ENCODE measurements at regions not wholly inside any gene's neighbourhood (a gene's known extent, or its start where the extent isn't known, plus 50 kb on each side); places are given as distances from the start of the nearest gene placed in this dataset.

DNA sequence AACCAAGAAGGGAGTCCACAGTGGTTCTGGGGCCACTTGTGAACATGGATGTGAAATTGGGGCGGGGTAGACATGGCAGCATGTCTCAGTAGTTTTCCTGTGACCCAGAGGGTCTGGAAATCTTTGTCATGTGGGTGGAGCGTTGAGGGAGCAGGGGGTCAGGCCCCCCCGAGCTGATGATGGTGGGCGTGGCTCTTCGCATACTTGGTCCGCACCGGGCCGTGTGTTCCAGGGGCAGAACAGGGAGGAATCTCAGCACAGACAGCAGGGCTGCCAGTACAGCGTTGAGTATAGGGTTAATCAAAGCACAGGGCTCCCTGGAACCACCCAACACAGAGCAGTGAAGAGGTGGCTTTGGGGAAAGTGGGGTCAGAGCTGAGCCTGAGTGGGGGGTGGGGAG is 267.5 kb downstream of the SEC14L1 start:
- Histone ChIP-seq H3K79me2 (ENCODE audit: insufficient read depth, low read depth) (peaks cover 87% of the 10 kb centered on the region), H3K27ac (no peak overlapping the region), H3K4me3 (IDR thresholded peaks at IDR 0.05; ENCODE audit: insufficient read depth, low read depth, low read length) (no peak overlapping the region), H3K9ac (no peak overlapping the region), H3K27me3 (ENCODE audit: insufficient read depth, low read depth) (no peaks in the 10 kb centered on the region), H3K36me3 (ENCODE audit: insufficient read depth) (no peaks in the 10 kb centered on the region), H3K4me1 (ENCODE audit: low read depth, poor library complexity, severe bottlenecking) (peaks cover 26% of the 10 kb centered on the region), H4K20me1 (ENCODE audit: insufficient read depth) (peaks cover 7% of the 10 kb centered on the region; the same call in 1 of the 2 replicates), H3K4me2 (no peak overlapping the region), H2AFZ (ENCODE audit: low read depth) (no peak overlapping the region)
- TF ChIP-seq, protein P1, sequence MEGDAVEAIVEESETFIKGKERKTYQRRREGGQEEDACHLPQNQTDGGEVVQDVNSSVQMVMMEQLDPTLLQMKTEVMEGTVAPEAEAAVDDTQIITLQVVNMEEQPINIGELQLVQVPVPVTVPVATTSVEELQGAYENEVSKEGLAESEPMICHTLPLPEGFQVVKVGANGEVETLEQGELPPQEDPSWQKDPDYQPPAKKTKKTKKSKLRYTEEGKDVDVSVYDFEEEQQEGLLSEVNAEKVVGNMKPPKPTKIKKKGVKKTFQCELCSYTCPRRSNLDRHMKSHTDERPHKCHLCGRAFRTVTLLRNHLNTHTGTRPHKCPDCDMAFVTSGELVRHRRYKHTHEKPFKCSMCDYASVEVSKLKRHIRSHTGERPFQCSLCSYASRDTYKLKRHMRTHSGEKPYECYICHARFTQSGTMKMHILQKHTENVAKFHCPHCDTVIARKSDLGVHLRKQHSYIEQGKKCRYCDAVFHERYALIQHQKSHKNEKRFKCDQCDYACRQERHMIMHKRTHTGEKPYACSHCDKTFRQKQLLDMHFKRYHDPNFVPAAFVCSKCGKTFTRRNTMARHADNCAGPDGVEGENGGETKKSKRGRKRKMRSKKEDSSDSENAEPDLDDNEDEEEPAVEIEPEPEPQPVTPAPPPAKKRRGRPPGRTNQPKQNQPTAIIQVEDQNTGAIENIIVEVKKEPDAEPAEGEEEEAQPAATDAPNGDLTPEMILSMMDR (conservative IDR thresholded peaks at IDR 0.05; ENCODE audit: low read depth, low read length), result no peak

DNA sequence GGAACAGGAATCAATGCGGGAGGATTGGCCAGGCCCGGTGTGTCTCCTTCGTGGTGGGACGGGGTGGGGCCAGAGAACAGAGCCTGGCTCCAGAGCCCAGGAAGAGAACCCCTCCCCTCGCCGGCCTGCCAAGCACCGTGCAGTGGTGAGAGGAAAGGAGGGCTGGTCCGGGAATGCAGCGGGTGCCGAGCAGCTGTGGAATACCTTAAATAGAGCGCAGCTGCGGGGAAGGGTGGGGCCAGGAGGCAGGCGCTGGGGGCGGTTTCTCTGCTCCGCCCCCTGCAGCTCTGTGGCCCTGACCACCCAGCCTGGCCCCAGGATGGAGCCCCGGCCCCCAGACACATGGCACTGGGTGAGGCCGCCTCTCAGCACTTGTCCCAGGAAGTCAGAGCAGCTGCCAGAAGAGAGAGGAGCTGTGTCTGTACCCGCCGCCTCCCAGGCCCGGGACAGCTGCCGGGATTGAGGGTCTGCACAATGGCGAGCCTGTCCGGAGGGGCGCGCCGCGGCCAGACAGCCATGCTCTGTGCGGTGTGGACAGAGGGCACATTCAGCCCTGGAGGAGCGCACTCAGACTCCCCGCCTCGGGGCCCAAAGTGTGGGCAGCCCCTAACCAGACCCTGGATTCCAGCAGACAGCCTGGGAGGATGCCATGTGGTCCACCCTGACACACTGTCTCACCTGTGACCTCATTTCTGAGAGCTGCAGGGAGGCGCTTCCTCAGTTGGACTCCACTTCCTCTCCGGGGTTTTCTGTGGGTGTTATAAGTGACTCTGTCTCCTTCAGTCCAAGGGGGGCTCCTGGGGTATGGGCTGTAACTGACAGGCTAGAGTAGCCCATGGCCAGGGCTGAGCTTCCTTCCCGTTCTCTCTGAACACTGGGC is 268.8 kb downstream of the SEC14L1 start:
- TF ChIP-seq, protein P1 (conservative IDR thresholded peaks at IDR 0.05; ENCODE audit: low read depth, low read length), result no peak
- H3K4me3 ChIP-seq (IDR thresholded peaks at IDR 0.05; ENCODE audit: insufficient read depth, low read depth, low read length), result no peak overlapping the region
- H3K4me2 ChIP-seq, result no peak overlapping the region
- H4K20me1 ChIP-seq (ENCODE audit: insufficient read depth), result 0 out of 2 replicates have a peak, but pooled peaks cover under 1% of the 10 kb centered on the region
- H2AFZ ChIP-seq (ENCODE audit: low read depth), result no peak overlapping the region
- no peaks in the 10 kb centered on the region for H3K36me3 ChIP-seq (ENCODE audit: insufficient read depth)
- H3K4me1 ChIP-seq (ENCODE audit: low read depth, poor library complexity, severe bottlenecking), result peaks cover 27% of the 10 kb centered on the region
- H3K9ac ChIP-seq, result no peak overlapping the region
- no peaks in the 10 kb centered on the region for H3K27me3 ChIP-seq (ENCODE audit: insufficient read depth, low read depth)
- peaks cover 87% of the 10 kb centered on the region for H3K79me2 ChIP-seq (ENCODE audit: insufficient read depth, low read depth)
- no peak overlapping the region for H3K27ac ChIP-seq

- no peak overlapping the region for H3K27ac ChIP-seq
- H3K4me3 ChIP-seq (IDR thresholded peaks at IDR 0.05; ENCODE audit: insufficient read depth, low read depth, low read length), result no peak overlapping the region
Observed at GRCh38 chr17:77410470-77410869, 269.7 kb downstream of the SEC14L1 start.

GRCh38 chr17:77414811-77415400 is 274.1 kb downstream of the SEC14L1 start:
- H3K27ac ChIP-seq, result no peak overlapping the region
- peaks cover 6% of the 10 kb centered on the region; the same call in 1 of the 2 replicates for H4K20me1 ChIP-seq (ENCODE audit: insufficient read depth)
- H2AFZ ChIP-seq (ENCODE audit: low read depth), result no peak overlapping the region
- peaks cover 33% of the 10 kb centered on the region for H3K4me1 ChIP-seq (ENCODE audit: low read depth, poor library complexity, severe bottlenecking)
- peaks cover 86% of the 10 kb centered on the region for H3K79me2 ChIP-seq (ENCODE audit: insufficient read depth, low read depth)
- H3K4me2 ChIP-seq, result no peak overlapping the region
- TF ChIP-seq, protein P1 (conservative IDR thresholded peaks at IDR 0.05; ENCODE audit: low read depth, low read length), result no peak
- H3K9ac ChIP-seq, result no peak overlapping the region
- no peak overlapping the region for H3K4me3 ChIP-seq (IDR thresholded peaks at IDR 0.05; ENCODE audit: insufficient read depth, low read depth, low read length)
- H3K27me3 ChIP-seq (ENCODE audit: insufficient read depth, low read depth), result no peaks in the 10 kb centered on the region
- no peaks in the 10 kb centered on the region for H3K36me3 ChIP-seq (ENCODE audit: insufficient read depth)

More at GRCh38 chr17:77410470-77410869, 269.7 kb downstream of the SEC14L1 start:
- H3K79me2 ChIP-seq (ENCODE audit: insufficient read depth, low read depth), result peaks cover 89% of the 10 kb centered on the region
- TF ChIP-seq, protein P1 (conservative IDR thresholded peaks at IDR 0.05; ENCODE audit: low read depth, low read length), result no peak
- no peaks in the 10 kb centered on the region for H3K36me3 ChIP-seq (ENCODE audit: insufficient read depth)
- no peak overlapping the region for H3K4me2 ChIP-seq
- peaks cover 1% of the 10 kb centered on the region; the same call in 1 of the 2 replicates for H4K20me1 ChIP-seq (ENCODE audit: insufficient read depth)
- H3K27me3 ChIP-seq (ENCODE audit: insufficient read depth, low read depth), result no peaks in the 10 kb centered on the region
- no peak overlapping the region for H3K9ac ChIP-seq
- no peak overlapping the region for H2AFZ ChIP-seq (ENCODE audit: low read depth)
- peaks cover 19% of the 10 kb centered on the region for H3K4me1 ChIP-seq (ENCODE audit: low read depth, poor library complexity, severe bottlenecking)
